22Rv1 (cell line): ENCODE measurements at regions not wholly inside any gene's neighbourhood (a gene's known extent, or its start where the extent isn't known, plus 50 kb on each side); places are given as distances from the start of the nearest gene placed in this dataset.

Experiments used
- H3K27ac ChIP-seq: fragments of 450-650 bp; 2 replicates; pipeline ENCODE4 v1.5.1; 2017
- CTCF ChIP-seq: fragments of 450-650 bp; IDR thresholded peaks from 2 replicates; pipeline ENCODE4 v1.5.1; 2017; ENCODE audit warnings: mild to moderate bottlenecking
- ZFX ChIP-seq: fragments of 450-650 bp; IDR thresholded peaks from 2 replicates; pipeline ENCODE4 v1.6.1; 2017; ENCODE audit warnings: antibody characterized with exemption, borderline replicate concordance

- TF ChIP-seq ZFX (no peak), CTCF (no peak)
- H3K27ac ChIP-seq = no peak overlapping the region
Observed at GRCh38 chr15:29540479-29540878, 270.9 kb upstream of the NSMCE3 start.

GRCh38 chr15:29539736-29540135 lies 270.1 kb upstream of the NSMCE3 start:
- no peak overlapping the region for H3K27ac ChIP-seq
- TF ChIP-seq CTCF (no peak), ZFX (no peak)

GRCh38 chr15:29538044-29538443 lies 268.4 kb upstream of the NSMCE3 start:
- TF ChIP-seq CTCF = no peak
- TF ChIP-seq ZFX = no peak

GRCh38 chr15:29535952-29536351 lies 266.3 kb upstream of the NSMCE3 start:
- TF ChIP-seq CTCF (no peak), ZFX (no peak)
- H3K27ac ChIP-seq = no peak overlapping the region

More at GRCh38 chr15:29538044-29538443, 268.4 kb upstream of the NSMCE3 start:
- H3K27ac ChIP-seq = no peak overlapping the region

GRCh38 chr15:29534378-29534777 lies 264.8 kb upstream of the NSMCE3 start:
- TF ChIP-seq ZFX (no peak), CTCF (no peak)

GRCh38 chr15:29533647-29534046 lies 264.0 kb upstream of the NSMCE3 start:
- TF ChIP-seq CTCF (no peak), ZFX (no peak)
- H3K27ac ChIP-seq = no peak overlapping the region

More at GRCh38 chr15:29534378-29534777, 264.8 kb upstream of the NSMCE3 start:
- no peak overlapping the region for H3K27ac ChIP-seq

GRCh38 chr15:29532296-29532695 lies 262.7 kb upstream of the NSMCE3 start:
- TF ChIP-seq CTCF (no peak), ZFX (no peak)
- H3K27ac ChIP-seq = no peak overlapping the region
